ENCODE measurements at regions not wholly inside any gene's neighbourhood (a gene's known extent, or its start where the extent isn't known, plus 50 kb on each side); places are given as distances from the start of the nearest gene placed in this dataset.

DNA sequence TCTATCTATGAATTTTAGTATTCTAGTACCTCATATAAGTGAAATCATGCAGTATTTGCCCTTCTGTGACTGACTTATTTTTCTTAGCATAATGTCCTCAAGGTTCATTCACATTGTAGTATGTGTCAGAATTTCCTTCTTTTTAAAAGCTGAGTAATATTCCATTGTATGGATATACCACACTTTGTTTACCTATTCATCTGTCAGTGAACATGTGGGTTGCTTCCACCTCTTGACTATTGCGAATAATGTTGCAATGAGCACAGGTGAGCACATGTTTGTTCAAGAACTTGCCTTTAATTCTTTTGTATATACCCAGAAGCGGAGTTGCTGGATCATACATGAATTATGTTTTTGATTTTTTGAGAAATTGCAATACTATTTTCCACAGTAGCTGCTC is 187.4 kb upstream of the RBMS1 start:
- TF ChIP-seq, protein P1, sequence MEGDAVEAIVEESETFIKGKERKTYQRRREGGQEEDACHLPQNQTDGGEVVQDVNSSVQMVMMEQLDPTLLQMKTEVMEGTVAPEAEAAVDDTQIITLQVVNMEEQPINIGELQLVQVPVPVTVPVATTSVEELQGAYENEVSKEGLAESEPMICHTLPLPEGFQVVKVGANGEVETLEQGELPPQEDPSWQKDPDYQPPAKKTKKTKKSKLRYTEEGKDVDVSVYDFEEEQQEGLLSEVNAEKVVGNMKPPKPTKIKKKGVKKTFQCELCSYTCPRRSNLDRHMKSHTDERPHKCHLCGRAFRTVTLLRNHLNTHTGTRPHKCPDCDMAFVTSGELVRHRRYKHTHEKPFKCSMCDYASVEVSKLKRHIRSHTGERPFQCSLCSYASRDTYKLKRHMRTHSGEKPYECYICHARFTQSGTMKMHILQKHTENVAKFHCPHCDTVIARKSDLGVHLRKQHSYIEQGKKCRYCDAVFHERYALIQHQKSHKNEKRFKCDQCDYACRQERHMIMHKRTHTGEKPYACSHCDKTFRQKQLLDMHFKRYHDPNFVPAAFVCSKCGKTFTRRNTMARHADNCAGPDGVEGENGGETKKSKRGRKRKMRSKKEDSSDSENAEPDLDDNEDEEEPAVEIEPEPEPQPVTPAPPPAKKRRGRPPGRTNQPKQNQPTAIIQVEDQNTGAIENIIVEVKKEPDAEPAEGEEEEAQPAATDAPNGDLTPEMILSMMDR (IDR thresholded peaks at IDR 0.05), result no peak
- intact Hi-C loops (cut with DNase I), result no loop called here
- Histone ChIP-seq H3K27ac (no peak overlapping the region), H3K4me1 (no peaks in the 10 kb centered on the region), H3K27me3 (no peaks in the 10 kb centered on the region), H3K4me3 (no peak overlapping the region), H3K36me3 (no peaks in the 10 kb centered on the region), H3K9me3 (no peaks in the 10 kb centered on the region)
- no peak for DNase-seq (ENCODE audit: low spot score in 2 of 2)

DNA sequence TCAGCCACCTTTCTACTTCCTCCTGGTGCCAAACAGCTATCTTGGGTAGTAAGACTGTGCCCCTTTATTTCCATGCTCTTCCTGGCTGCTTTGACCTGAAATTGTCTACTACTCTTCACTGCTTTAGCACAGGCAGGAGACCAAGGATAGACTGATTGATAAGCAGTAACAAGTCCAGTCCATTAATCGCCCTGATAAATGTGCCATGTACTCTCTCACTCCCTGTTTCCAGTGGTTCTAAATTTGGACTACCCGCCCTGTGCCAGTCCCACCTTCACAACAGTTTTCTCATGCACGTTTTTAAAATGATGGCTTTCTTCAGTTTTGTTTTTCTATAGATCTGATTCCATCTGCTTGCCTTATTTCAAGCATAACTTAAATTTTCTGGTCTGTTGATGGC is 189.6 kb upstream of the RBMS1 start:
- Histone ChIP-seq H3K36me3 (no peaks in the 10 kb centered on the region), H3K27me3 (no peaks in the 10 kb centered on the region), H3K9me3 (no peaks in the 10 kb centered on the region), H3K27ac (no peak overlapping the region), H3K4me1 (no peaks in the 10 kb centered on the region), H3K4me3 (no peak overlapping the region)
- intact Hi-C loops (cut with DNase I), result no loop called here
- TF ChIP-seq, protein P1 (IDR thresholded peaks at IDR 0.05), result no peak
- DNase-seq (ENCODE audit: low spot score in 2 of 2), result no peak

DNA sequence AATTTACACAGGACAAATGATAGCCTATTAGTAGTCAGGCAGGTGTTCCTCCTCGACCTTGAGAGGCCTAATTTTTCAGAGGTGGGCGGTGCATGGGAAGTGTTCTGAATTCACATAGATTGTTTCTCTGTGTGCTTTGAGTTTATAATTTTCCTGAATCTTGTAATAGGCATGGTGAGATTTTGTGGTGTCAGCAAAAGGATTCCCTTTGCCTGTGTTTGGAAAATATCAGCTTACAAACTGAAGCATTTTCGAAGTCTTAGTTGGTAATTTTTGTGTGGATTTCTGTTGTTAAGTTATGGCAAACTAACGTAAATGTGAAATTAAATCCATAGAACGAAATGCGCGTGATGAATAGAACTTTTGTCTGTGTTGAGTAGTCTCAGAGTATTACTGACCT is 194.0 kb upstream of the RBMS1 start:
- no peak overlapping the region for H3K27ac ChIP-seq
- H3K4me3 ChIP-seq, result no peak overlapping the region
- H3K9me3 ChIP-seq, result no peaks in the 10 kb centered on the region
- H3K27me3 ChIP-seq, result no peaks in the 10 kb centered on the region
- intact Hi-C loops (cut with DNase I), result no loop called here
- DNase-seq (ENCODE audit: low spot score in 2 of 2), result no peak
- H3K4me1 ChIP-seq, result no peaks in the 10 kb centered on the region
- no peaks in the 10 kb centered on the region for H3K36me3 ChIP-seq
- TF ChIP-seq, protein P1 (IDR thresholded peaks at IDR 0.05), result no peak

DNA sequence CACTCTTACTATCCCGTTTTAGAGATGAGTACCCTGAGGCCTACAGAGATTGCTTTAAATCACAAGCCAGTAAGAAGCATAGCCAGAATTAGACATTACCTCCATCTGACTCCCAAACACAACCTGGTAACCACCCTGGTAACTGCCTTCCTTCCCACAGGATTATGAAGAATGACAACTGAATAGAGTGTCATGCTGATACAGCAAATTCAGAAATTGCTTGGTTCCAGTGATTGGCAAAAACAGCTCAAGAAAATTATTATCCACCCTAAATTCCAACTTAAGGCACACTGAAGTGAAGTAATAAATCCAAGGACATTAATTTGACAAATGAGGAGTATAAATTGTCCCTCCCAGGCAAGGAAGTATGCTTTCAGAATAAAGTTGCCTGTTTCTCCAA is 195.8 kb upstream of the RBMS1 start:
- Histone ChIP-seq H3K36me3 (no peaks in the 10 kb centered on the region), H3K27ac (no peak overlapping the region), H3K4me3 (no peak overlapping the region), H3K9me3 (no peaks in the 10 kb centered on the region), H3K4me1 (no peaks in the 10 kb centered on the region), H3K27me3 (no peaks in the 10 kb centered on the region)
- intact Hi-C loops (cut with DNase I), result no loop called here
- TF ChIP-seq, protein P1 (IDR thresholded peaks at IDR 0.05), result no peak
- no peak for DNase-seq (ENCODE audit: low spot score in 2 of 2)

DNA sequence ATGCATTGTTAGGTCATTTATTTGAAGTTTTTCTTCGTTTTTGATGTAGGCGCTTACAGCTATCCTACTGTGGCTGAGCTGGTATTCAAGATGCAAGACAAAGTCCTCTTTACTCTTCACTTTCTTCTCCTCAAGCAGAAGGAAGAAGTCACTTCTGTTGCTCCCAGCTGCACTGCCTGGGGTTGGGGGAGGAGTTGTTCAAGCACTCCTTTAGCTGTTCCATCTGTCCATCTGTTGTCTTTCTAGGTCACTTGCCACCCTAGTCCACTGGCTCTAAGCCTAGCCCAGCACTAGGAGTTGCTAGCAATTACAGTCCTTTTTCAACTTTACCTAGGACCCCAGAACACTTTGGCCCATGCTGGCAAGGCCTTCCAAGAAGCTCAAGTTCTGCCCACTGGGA is 200.6 kb upstream of the RBMS1 start:
- Histone ChIP-seq H3K4me3 (no peak overlapping the region), H3K27me3 (no peaks in the 10 kb centered on the region), H3K36me3 (no peaks in the 10 kb centered on the region), H3K4me1 (no peaks in the 10 kb centered on the region), H3K9me3 (no peaks in the 10 kb centered on the region), H3K27ac (no peak overlapping the region)
- intact Hi-C loops (cut with DNase I), result no loop called here
- TF ChIP-seq, protein P1 (IDR thresholded peaks at IDR 0.05), result no peak
- no peak for DNase-seq (ENCODE audit: low spot score in 2 of 2)

DNA sequence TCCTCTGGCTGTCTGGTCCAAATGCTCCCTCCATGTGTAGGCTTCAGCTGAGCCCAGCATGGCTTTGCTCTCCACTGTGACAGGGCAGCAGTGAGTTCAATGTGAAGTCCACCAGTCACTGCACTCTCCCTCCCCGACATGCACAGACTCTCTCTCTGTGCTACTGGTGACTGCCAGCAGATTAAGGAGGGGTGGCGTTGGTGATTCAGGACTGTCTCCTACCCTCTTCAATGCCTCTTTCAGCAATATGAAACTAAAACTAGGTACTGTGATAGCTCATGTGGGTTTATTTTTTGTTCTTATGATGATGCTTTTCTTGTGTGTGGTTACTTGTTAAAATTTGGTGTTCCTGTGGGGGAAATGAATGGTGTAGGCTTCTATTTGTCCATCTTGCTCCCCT is 201.0 kb upstream of the RBMS1 start:
- no peaks in the 10 kb centered on the region for H3K9me3 ChIP-seq
- intact Hi-C loops (cut with DNase I), result no loop called here
- DNase-seq (ENCODE audit: low spot score in 2 of 2), result no peak
- no peaks in the 10 kb centered on the region for H3K27me3 ChIP-seq
- H3K27ac ChIP-seq, result no peak overlapping the region
- H3K4me3 ChIP-seq, result no peak overlapping the region
- no peaks in the 10 kb centered on the region for H3K36me3 ChIP-seq
- H3K4me1 ChIP-seq, result no peaks in the 10 kb centered on the region
- TF ChIP-seq, protein P1 (IDR thresholded peaks at IDR 0.05), result no peak

Measured in ascending aorta (tissue), 2 donors.